NCI-H2081 (cell line): ENCODE measurements at regions not wholly inside any gene's neighbourhood (a gene's known extent, or its start where the extent isn't known, plus 50 kb on each side); places are given as distances from the start of the nearest gene placed in this dataset.

Experiments used
- DNase-seq, 2 experiments: peaks; one replicate each; lab custom pipeline; 2025; lab: John Stamatoyannopoulos, UW

DNA sequence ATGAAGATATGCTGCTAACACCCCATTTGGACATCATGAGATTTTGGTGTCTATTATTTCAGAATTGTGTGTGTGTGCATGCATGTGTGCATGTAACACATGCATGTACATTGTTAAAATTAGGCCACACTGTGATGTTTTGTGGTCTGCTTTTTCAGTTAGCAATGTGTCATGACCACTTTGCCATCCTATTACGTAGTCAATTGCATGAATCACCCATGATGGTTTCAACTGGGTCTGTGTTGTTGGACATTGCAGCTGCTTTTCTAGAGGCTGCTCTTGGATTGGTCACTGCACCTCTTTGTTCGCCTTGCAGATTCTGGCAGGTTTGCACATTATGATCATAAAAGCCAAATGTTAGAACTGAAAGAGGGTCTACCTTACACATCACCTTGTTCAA, 101.0 kb upstream of the THBS1 start:
- DNase-seq, result no peak

DNA sequence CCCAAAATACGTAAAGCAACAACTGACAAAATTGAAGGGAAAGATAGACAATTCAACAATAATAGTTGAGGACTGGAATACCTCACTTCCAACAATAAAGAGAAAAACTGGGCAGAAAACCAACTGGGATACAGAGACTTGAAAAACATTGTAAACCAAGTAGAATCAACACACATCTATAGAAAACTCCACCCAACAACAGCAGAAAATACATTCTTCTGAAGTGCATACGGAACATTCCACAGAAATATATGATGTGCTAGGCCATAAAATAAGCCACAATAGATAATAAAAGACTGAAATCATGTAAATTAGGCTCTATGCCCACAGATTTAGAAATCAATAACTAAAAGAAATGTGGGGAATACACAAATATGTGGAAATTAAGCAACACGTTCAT, 98.4 kb upstream of the THBS1 start:
- no peak for DNase-seq

DNA sequence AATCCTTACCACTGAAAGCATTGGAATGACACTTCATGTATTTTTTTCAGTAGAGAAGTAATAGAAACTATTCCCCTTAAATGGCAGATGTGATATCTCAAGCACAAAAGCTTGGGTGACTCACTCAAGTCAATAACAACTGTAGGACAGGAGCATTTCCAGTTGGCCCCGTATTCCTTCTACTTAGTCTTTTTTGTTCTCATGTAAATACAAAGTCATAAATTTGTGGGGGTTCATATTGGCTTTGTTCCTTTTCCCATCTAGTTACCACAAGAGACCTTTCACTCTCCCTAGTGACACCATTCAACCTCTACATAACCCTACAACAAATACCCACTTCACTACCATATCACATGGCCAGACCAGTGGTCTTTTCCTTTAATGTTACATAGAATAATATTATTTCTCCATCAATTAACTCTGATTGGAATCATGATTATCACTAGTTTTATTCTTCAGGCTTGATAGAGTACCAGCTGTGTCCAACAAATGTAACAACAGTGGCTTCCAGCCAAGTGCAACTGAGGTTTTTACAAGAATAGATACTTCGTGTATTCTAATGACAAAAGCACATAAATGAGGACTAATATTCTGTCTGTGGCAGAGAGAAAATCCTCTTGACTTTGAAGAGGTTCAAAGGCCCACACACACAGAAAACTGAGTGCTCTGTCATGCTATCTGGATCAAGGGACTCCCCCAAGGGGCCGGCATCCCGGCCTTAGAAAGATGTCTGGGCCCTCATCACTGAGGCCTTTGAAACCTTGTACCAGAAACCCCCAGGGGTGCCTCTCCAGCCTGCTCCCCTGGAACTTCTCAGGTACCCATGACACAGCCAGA, 94.0 kb upstream of the THBS1 start:
- no peak for DNase-seq

DNA sequence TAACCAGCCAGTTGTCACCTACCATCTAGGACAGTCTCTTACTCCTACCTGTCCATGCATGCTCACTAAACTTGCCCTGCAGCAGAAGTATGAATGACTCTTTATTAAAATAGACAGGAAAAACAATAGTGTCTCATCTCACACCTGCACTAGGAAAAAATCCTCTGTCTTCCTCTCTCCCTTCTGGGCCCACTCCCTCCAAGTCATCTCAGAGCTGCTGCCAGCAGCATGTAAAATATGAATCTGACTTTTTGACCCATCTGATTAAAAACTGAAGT, 93.5 kb upstream of the THBS1 start:
- no peak for DNase-seq

DNA sequence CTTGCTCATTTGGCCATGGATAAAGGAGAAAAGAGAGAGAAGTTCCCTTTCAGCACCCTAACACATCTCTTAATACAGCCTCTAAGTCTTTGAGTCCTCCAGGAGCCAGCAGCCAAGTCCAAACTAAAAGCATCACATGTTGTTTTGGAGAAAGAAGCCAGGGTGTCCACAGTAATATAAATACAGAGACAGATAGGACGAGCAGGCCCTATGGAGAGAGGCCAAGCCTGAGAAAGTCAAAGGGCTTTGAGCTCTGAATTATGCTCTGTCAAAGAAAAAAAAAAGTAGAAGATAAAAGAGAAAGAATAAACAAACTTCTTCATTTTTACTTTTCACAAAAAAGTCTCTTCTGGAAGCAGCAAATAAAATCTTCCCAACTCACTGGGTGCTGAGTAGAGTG, 92.4 kb upstream of the THBS1 start:
- DNase-seq, result no peak

DNA sequence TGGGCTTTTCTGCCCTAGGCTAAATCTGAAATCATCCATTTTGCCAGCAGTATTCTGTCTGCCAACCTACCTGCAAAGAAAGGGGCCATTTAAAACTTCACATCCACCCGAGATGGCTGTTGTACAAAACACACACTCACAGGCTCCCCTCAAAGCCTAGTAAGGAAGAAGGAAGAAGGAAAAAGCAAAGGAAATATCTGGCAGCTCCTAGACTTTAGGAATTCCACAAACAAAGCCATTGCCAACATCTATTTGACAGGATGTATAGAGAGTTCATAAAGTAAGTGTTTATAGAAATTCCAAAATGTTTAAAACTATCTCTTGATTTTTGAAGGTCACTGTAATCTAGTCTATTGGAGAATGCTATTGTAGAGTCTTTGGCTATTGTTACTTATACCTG, 91.9 kb upstream of the THBS1 start:
- DNase-seq, result no peak

DNA sequence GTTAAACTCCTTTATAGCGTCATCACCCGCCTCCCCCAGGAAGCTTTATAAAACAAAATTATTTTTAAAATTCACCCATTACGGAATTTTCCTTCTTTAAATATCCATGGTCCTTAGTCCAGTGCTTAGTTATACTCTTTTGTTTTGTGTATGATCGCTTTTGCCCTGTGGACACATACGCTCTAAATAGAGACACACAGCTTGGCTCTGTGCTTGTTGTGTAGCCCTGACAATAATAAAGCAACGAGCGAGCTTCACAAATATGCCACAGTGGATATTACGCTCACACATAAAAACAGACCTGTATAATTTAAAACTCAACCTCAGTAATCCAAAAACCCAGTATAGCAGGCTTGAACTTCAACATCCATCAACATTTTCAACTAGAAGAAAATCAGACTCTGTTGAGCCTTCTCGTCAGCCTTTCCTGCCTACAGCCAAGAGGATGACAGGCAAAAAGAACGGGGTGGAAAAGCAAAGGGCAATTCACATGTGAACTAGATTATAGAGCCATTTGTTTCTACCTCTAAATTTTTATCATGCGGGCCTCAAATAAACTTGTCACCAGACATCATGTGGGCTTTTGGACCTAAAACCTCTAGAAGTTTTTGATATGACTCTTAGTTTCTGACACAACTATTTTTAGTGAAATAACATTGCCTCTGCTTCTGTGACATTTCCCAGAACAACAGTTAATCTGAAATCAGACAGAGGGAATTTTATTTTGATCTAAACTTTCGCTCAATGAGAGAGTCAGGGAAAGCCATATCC, 89.6 kb upstream of the THBS1 start:
- DNase-seq, result no peak

DNA sequence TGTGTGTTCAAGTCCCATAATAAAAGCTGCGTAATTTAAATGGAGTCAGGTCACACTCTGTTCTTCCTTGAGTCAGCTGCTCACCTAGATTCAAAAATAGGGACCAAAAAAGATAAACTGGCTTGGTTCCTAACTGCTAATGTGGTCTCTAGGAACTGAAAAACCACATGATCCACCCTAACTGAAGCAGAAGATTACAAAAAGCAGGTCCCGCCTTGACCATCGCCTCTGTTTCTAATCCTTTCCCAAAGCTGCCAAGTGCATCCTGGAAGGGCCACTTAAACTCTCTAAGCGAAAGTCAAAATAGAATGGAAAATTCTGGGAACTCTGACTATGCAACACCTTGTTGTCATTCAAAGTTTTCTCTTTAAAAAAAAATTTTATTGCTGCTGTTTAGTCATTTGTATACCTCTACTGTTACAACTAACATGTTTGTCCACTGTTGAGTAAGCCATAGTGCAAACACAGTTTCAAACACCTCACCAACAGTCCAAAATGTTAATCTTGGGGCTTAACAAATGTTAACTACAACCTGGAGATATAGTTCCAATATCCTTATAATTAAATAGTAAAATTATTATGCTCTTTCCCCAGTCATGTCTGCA, 88.9 kb upstream of the THBS1 start:
- no peak for DNase-seq

DNA sequence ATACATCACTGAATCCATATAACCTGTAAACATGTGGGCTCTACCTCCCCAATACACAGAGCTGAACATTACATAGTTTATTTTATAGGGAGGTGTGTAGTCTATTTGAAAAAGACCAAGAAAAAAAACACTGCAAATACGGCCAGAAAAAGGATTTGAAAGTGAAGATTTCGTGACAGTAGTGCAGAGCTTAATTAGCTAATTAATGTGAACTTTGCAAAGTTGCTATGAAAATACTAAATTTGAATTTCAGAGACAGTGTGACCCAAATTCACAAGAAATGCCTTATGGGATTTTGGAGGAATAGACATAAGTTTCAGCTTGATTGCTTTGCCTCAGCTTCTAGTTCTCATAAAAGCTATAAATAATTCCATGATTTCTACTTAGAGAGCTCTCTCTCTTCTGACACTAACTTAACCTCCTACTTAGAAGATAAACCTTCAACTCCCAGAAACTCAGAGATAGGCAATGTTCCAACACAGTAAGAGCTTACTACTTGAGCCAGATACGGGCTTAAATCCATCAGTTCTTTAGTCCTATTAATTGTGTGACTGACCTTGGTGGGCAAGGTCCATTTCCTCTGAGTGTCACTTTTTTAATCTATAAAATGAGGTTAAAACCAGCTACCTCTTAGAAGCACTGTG, 87.3 kb upstream of the THBS1 start:
- DNase-seq, result no peak

DNA sequence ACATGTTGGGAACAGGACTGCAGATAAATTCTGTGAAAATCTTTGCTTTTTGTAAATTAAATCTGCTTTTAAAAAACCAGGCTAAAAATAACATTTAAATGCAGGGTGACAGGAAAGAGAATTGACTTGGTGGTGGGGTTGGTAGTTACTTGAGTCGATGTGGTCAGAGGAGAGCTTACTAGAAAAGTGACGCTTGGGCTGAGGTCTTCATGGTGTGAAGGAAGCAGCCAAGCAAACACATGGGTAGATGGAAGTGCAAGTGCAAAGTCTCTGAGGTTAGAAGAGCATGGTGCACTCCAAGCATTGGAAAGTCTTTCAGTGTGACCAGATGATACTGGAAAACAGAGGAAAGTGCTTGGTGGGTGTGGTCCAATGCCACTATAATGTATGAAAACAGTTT, 86.4 kb upstream of the THBS1 start:
- DNase-seq, result no peak

DNA sequence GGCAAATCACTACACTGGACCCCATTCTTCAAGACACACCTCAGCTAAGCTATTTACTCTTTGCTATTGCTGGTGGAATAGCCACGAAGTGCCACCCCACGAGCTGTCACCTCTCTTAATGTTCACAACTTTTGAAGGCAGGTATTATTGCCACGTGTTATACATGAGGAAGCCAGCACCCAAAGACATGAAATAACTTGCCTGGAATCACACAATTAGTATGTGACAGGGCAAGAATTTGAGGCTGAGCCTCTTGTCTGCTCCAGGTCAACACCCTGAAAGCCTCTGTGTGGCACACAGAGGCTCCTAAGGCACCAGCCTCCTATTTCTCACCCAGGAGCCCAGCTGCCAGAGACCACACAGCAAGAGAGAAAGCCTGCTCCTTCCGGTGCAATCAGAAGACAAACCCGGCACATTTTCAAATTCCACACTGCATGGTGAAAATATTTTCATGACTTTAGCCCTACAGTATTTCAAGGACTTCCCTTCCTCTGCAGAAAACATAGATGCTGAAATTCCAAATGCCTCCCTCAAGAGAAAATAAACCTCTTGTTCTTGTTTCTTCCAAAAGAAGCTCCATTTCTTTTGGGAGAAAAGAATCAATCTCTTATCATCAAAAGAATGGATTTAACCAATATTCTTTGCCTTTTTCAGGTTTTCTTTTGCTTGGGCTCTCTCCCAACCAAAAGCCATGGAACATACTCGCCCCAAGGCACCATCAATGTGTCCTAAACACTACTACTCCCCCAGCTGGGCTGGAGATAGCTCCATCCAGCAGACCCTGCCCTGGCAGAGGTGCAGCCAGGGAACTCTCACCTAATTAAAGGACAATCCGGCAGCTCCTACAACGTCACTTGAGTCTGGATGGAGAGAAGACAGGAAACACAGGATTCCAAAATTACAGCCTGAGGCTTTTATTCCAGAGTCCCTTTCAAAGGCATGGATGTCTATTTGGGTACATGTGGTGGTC, 84.7 kb upstream of the THBS1 start:
- no peak for DNase-seq

DNA sequence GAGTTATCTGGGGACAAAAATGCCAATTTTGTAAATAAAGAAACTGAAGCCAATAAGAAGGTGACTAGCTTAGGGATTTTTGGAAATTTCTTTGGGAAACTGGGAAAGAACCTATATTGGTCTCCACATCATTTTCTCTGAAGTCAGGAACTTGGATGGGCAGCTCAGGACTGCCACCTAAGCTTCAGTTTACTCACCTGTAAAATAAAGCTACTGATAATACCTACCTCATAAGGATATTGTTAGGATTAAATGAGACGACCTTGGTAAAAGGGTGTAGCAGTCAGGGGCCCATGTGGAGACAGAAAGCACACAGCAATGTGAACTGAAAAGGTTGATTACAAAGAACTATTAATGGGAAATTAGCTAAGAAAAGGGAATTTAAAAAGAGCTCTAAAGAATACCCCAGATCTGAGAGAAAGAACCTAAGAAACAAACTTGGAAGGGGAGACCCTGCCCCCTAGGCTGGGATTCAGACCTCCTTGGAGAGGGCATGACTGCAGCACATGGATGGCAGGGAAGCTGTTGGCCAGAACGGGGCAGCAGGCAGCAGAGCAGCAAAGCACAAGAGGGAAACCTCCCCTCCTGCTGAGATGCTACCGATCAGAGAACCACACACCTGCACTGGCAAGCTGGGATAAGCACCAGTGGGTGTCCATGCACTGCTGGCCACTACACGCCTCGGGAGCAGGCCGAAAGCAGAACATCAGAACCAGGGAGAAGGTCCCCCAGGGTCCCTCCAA, 83.7 kb upstream of the THBS1 start:
- DNase-seq, result no peak

DNA sequence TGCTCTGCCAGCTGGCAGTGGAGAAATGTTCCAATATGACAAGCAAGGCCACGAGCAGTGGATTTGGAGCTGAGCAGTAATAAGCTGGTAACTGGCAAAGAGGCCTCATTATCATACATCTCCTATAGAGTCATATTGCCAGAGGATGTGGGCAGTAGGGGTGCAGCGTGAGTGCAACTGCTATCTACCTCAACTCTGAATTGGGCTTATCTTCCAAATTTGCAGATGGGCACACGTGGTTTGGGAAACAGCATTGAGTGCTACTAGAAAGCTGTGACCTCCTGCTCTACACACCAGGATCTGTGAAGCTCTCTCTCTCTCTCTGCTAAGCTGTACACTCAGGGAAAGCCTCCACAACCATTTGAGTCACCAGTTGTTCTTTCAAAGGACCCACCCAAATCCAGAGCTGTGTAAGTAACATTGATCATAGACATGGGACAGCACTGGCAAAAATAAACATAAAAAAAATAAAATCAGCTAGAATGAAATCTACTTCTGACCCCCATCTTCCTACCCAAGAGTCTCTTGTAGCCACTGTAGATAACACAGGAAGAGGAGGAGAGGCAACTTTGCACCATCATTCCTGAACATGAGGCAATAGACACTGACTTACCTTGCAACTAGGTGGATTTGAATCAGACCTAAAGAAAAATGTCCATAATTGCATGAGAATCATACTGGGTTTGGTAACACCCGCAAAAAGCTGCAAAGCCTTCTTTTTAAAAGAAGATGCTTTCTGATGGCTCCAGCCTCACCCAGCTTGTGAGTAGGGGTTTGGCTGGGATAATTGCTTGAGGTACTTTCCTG, 82.9 kb upstream of the THBS1 start:
- no peak for DNase-seq

DNA sequence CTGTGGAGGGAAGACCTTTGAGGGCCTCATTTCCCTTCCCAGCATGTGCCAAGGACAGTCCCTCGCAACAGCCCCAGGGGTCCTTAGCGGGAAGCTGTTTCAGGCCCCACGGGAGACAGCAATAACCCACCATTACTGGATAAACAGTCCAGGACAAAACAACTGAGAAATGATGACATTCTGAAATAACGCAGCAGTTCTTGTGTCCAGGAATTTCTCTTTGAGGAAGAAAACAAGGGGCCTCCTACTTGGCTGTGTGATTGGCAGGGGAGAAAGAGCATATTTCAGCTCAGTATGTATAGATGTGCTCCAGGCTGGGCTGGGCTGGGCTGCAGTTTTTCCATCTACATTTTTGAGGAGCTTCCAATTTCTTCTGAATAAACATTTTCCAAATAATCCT, 82.2 kb upstream of the THBS1 start:
- DNase-seq, result no peak

DNA sequence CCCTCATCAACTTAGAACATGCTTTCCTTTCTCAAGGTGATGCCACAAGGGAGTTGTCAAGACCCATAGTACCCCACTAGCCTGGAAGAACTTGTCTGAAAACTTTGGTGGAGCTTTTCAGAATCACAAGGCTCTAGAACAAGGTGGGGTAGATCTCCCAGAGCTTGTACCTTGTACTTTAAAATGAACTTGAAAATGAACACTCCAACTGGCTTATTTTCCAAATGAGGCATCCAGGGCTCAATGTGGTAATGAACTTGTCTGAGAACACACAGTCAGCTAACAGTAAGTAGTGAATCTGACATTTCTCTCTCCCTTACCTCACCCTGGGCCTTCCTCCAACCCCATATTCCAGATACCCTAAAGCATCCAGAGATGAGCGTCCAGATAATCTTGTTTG, 81.8 kb upstream of the THBS1 start:
- no peak for DNase-seq

DNA sequence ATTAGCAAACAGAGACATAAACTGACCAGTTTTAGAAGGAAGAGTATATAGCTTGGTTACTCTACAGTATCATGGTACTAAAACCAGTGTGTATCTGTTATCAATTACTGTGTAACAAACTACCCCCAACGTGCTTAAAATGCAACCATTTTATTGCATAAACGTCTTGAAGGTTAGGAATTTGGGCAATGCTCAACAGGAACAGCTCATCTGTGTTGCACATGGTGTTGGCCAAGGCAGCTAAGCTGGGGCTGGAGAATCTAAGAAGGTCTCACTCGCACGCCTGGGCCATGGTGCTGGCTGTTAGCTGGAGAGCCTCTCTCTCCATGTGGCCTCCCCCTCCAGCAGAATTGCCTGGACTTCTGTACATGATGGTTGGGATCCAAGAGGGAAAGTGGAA, 81.2 kb upstream of the THBS1 start:
- no peak for DNase-seq

DNA sequence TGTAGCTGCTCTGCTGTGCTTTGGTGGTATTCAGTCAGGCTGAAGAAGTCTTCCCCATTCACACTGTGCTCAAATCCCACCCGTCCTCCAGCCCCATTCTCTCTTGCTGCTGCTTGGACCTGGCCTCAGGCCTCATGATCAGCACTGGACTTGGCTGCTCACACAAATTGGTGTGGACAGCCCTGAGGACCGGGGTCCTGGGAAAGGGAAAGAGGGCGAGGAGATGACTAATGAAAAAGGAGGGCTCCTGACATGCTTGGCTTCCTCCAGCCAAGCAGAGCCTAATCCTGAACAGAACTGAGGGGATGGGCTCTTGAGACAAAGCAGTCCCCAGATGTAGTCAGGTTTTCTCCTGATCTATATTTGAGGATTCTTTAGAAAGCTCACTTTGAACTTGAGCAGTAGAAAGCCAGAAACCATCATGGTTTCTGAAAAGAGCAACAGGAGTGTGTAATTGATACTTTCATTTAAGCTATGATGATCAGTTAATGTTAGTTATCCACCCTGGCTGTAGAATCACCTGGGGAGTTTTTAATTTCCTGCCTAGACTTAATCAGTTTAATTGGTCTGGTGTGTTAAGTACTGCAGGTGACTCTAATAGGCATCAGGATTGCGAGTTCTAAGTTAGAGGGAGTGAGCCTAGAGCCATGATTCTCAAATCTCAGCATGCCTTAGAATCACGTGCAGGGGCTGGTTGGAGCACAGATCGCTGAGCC, 79.4 kb upstream of the THBS1 start:
- DNase-seq, result no peak

DNA sequence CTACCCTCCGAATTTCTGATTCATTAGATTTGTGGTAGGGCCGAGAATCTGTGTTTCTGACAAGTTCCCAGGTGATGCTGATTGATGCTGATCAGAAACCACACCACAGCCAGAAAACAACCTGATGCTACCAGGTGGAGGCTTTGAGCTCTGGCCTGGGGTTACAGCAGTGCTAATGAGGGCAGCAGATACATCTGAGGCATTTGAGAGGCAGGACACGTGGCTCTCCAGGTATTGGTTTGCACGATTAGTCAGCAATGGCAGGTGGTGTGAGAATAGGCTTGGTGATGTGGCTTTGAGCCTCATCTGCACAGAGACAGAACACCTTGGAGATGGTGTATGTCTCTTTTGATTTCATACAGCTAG, 78.8 kb upstream of the THBS1 start:
- DNase-seq, result no peak

DNA sequence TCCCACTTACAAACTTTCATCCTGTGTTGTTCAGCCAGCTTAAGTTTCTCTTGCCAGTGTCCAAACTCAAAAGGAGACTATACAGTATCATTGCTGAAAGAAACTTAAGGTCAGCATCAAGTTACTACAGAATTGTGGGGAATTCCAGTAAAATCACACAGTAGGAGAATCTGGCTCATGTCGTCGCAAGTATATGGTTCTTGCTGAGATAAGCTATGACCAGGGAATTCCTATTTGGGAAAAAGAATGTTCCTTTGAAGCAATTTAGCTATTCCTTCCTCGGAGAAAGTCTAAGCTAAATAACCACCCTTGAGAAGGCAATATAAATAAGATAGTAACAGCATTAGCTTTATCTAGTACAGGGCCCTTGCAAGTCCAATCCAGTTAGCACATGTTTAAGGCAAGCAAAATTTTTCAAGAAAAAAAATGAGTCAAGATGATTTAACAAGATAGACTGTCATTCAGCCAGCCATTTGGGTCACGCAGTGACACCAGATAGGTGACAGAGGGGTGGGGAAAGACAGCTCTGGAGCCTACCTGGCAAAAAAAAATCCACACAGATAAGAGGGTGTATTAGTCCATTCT, 78.2 kb upstream of the THBS1 start:
- no peak for DNase-seq
